ENCODE measurements at regions not wholly inside any gene's neighbourhood (a gene's known extent, or its start where the extent isn't known, plus 50 kb on each side); places are given as distances from the start of the nearest gene placed in this dataset.

GRCh38 chr9:26462751-26463150, 429.9 kb downstream of the CAAP1 start:
- no peaks in the 10 kb centered on the region for H3F3A ChIP-seq (ENCODE audit: insufficient read depth)
- no peaks in the 10 kb centered on the region for H3K36me3 ChIP-seq (ENCODE audit: low read depth)
- no peak overlapping the region for H2AFZ ChIP-seq
- no peak overlapping the region for H3K27ac ChIP-seq
- H4K20me1 ChIP-seq (ENCODE audit: insufficient read depth): no peaks in the 10 kb centered on the region
- DNase-seq: no peak
- H3K9me3 ChIP-seq (ENCODE audit: low read depth): no peaks in the 10 kb centered on the region
- WGBS, 2 experiments (ENCODE audit: low coverage in 1 of 2, low lambda C conversion rate in 2 of 2, missing lambda C conversion rate in 2 of 2): 0 to 6% methylated on average over 1 of the region's 1 CpG
- in situ Hi-C loops (cut with MboI): no loop called here
- H3K4me3 ChIP-seq: no peak overlapping the region
- H3K79me2 ChIP-seq (ENCODE audit: insufficient read depth): no peaks in the 10 kb centered on the region
- H3K27me3 ChIP-seq (replicated peaks; ENCODE audit: insufficient read depth): no peaks in the 10 kb centered on the region
- H3K4me1 ChIP-seq (ENCODE audit: insufficient read depth): no peaks in the 10 kb centered on the region
- H3K4me2 ChIP-seq (ENCODE audit: unreplicated experiment): no peak overlapping the region
- TF ChIP-seq EZH2 (IDR thresholded peaks at IDR 0.05; ENCODE audit: insufficient read depth, poor library complexity, severe bottlenecking): no peak
- TF ChIP-seq EZH2phosphoT487 (IDR thresholded peaks at IDR 0.05; ENCODE audit: insufficient read depth, low read depth): no peak
- H3K9me2 ChIP-seq (ENCODE audit: insufficient read depth): no peaks in the 10 kb centered on the region
- H3K9ac ChIP-seq: no peak overlapping the region

DNA sequence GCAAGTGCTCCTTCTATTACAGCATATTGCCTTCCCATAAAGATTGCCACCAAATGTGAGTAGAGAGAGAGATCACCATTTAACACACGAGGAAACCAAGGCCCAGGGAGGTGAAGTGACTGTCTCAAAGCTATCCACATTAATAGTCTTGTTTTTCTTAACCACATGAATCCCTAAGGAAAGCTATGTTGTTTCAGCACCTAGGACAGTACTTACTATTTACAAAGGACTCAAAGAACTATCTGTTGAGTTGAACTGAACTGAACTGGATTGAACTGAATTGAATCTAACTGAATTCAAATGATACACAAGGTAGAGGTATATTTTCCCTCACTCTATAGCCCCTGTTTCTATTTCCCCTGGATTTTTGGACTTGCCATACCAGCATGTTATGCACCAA, 430.4 kb downstream of the CAAP1 start:
- Histone ChIP-seq H2AFZ (no peak overlapping the region), H3K4me3 (no peak overlapping the region), H3K36me3 (ENCODE audit: low read depth) (no peaks in the 10 kb centered on the region), H3K9ac (no peak overlapping the region), H3K9me3 (ENCODE audit: low read depth) (no peaks in the 10 kb centered on the region), H3K27ac (no peak overlapping the region), H3K9me2 (ENCODE audit: insufficient read depth) (no peaks in the 10 kb centered on the region), H4K20me1 (ENCODE audit: insufficient read depth) (no peaks in the 10 kb centered on the region), H3K27me3 (replicated peaks; ENCODE audit: insufficient read depth) (no peaks in the 10 kb centered on the region), H3F3A (ENCODE audit: insufficient read depth) (no peaks in the 10 kb centered on the region), H3K4me1 (ENCODE audit: insufficient read depth) (no peaks in the 10 kb centered on the region), H3K79me2 (ENCODE audit: insufficient read depth) (no peaks in the 10 kb centered on the region), H3K4me2 (ENCODE audit: unreplicated experiment) (no peak overlapping the region)
- DNase-seq: no peak
- TF ChIP-seq EZH2phosphoT487 (IDR thresholded peaks at IDR 0.05; ENCODE audit: insufficient read depth, low read depth): no peak
- TF ChIP-seq EZH2 (IDR thresholded peaks at IDR 0.05; ENCODE audit: insufficient read depth, poor library complexity, severe bottlenecking): no peak
- WGBS, 2 experiments (ENCODE audit: low coverage in 1 of 2, low lambda C conversion rate in 2 of 2, missing lambda C conversion rate in 2 of 2): 0% methylated on average over 1 of the region's 1 CpG
- in situ Hi-C loops (cut with MboI): no loop called here

DNA sequence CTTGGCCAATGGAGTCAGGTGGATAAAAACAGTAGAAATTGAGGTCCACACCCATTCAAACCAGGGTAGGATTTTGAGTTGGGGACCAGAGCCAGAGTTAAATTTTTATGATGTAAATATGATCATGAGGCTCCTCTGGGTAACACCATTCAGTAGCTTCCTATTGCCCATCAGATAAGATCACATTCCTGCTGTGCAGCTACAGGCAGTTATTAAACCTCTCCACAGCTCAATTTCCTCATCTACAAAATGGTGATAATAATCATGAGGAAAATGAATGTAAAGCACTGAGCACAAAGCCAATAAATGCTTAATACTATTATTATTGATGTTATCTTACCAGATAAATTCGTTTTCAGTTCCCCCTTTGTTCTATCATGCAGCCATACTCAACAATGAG, 432.0 kb downstream of the CAAP1 start:
- 0 to 2% methylated on average over 1 of the region's 1 CpG for WGBS, 2 experiments (ENCODE audit: low coverage in 1 of 2, low lambda C conversion rate in 2 of 2, missing lambda C conversion rate in 2 of 2)
- H3K9ac ChIP-seq: no peak overlapping the region
- no peaks in the 10 kb centered on the region for H3K9me3 ChIP-seq (ENCODE audit: low read depth)
- H4K20me1 ChIP-seq (ENCODE audit: insufficient read depth): no peaks in the 10 kb centered on the region
- no peak overlapping the region for H3K27ac ChIP-seq
- H3K36me3 ChIP-seq (ENCODE audit: low read depth): no peaks in the 10 kb centered on the region
- no peaks in the 10 kb centered on the region for H3K9me2 ChIP-seq (ENCODE audit: insufficient read depth)
- DNase-seq: no peak
- H3K27me3 ChIP-seq (replicated peaks; ENCODE audit: insufficient read depth): no peaks in the 10 kb centered on the region
- H3K4me2 ChIP-seq (ENCODE audit: unreplicated experiment): no peak overlapping the region
- in situ Hi-C loops (cut with MboI): no loop called here
- TF ChIP-seq EZH2phosphoT487 (IDR thresholded peaks at IDR 0.05; ENCODE audit: insufficient read depth, low read depth): no peak
- TF ChIP-seq EZH2 (IDR thresholded peaks at IDR 0.05; ENCODE audit: insufficient read depth, poor library complexity, severe bottlenecking): no peak
- H2AFZ ChIP-seq: no peak overlapping the region
- no peaks in the 10 kb centered on the region for H3K79me2 ChIP-seq (ENCODE audit: insufficient read depth)
- no peaks in the 10 kb centered on the region for H3F3A ChIP-seq (ENCODE audit: insufficient read depth)
- no peaks in the 10 kb centered on the region for H3K4me1 ChIP-seq (ENCODE audit: insufficient read depth)
- no peak overlapping the region for H3K4me3 ChIP-seq

- H3K4me3 ChIP-seq: no peak overlapping the region
- 5 to 6% methylated on average over 2 of the region's 2 CpGs for WGBS, 2 experiments (ENCODE audit: low coverage in 1 of 2, low lambda C conversion rate in 2 of 2, missing lambda C conversion rate in 2 of 2)
- no peaks in the 10 kb centered on the region for H4K20me1 ChIP-seq (ENCODE audit: insufficient read depth)
- TF ChIP-seq EZH2 (IDR thresholded peaks at IDR 0.05; ENCODE audit: insufficient read depth, poor library complexity, severe bottlenecking) (no peak), EZH2phosphoT487 (IDR thresholded peaks at IDR 0.05; ENCODE audit: insufficient read depth, low read depth) (no peak)
- no peaks in the 10 kb centered on the region for H3K79me2 ChIP-seq (ENCODE audit: insufficient read depth)
- H3K9me2 ChIP-seq (ENCODE audit: insufficient read depth): no peaks in the 10 kb centered on the region
- H3K27ac ChIP-seq: no peak overlapping the region
- H3K9me3 ChIP-seq (ENCODE audit: low read depth): no peaks in the 10 kb centered on the region
- H3K36me3 ChIP-seq (ENCODE audit: low read depth): no peaks in the 10 kb centered on the region
- DNase-seq: no peak
- H3K4me2 ChIP-seq (ENCODE audit: unreplicated experiment): no peak overlapping the region
- in situ Hi-C loops (cut with MboI): no loop called here
- no peak overlapping the region for H3K9ac ChIP-seq
- no peaks in the 10 kb centered on the region for H3K4me1 ChIP-seq (ENCODE audit: insufficient read depth)
- no peaks in the 10 kb centered on the region for H3K27me3 ChIP-seq (replicated peaks; ENCODE audit: insufficient read depth)
- no peaks in the 10 kb centered on the region for H3F3A ChIP-seq (ENCODE audit: insufficient read depth)
- H2AFZ ChIP-seq: no peak overlapping the region
These were observed 432.6 kb downstream of the CAAP1 start for GRCh38 chr9:26459959-26460358.

DNA sequence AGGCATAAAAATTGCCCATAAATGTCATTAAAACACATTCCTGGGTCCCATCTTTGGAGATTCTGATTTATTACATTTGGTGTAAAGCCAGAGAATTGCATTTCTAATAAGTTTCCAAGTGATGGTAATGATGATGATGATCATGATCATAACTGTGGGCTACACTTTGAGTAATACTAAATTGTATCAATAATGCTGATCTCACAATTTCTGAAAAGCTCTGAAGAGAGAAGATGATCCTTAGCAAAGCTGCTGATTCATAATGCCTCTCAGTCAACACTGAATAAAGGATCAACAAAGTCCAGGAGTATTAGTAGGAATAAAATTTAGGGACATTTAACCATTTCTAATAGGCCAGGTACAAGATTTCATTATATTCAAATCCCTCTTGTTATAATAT, 434.5 kb downstream of the CAAP1 start:
- Histone ChIP-seq H3K36me3 (ENCODE audit: low read depth) (no peaks in the 10 kb centered on the region), H3K4me1 (ENCODE audit: insufficient read depth) (no peaks in the 10 kb centered on the region), H3K4me2 (ENCODE audit: unreplicated experiment) (no peak overlapping the region), H3F3A (ENCODE audit: insufficient read depth) (no peaks in the 10 kb centered on the region), H3K9me3 (ENCODE audit: low read depth) (no peaks in the 10 kb centered on the region), H3K9ac (no peak overlapping the region), H2AFZ (no peak overlapping the region), H4K20me1 (ENCODE audit: insufficient read depth) (no peaks in the 10 kb centered on the region), H3K4me3 (no peak overlapping the region), H3K79me2 (ENCODE audit: insufficient read depth) (no peaks in the 10 kb centered on the region), H3K27ac (no peak overlapping the region), H3K9me2 (ENCODE audit: insufficient read depth) (no peaks in the 10 kb centered on the region), H3K27me3 (replicated peaks; ENCODE audit: insufficient read depth) (no peaks in the 10 kb centered on the region)
- TF ChIP-seq EZH2 (IDR thresholded peaks at IDR 0.05; ENCODE audit: insufficient read depth, poor library complexity, severe bottlenecking): no peak
- TF ChIP-seq EZH2phosphoT487 (IDR thresholded peaks at IDR 0.05; ENCODE audit: insufficient read depth, low read depth): no peak
- DNase-seq: no peak
- in situ Hi-C loops (cut with MboI): no loop called here
